GM23338 (cell line): ENCODE measurements at regions not wholly inside any gene's neighbourhood (a gene's known extent, or its start where the extent isn't known, plus 50 kb on each side); places are given as distances from the start of the nearest gene placed in this dataset.

Experiments used
- ATAC-seq: fragments of 200-7000 bp; cut with Tn5 transposase; 3 replicates; pipeline ENCODE4 v1.9.1; 2020
- DNase-seq: peaks from one replicate; pipeline ENCODE4 v3.0.0-alpha.2; 2015; ENCODE audit warnings: low spot score
- H2AFZ ChIP-seq: fragments of 200-600 bp; sonication (generic); 2 replicates; pipeline ENCODE4 v1.8.0; 2016; ENCODE audit warnings: antibody characterized with exemption, mild to moderate bottlenecking, moderate library complexity
- H3F3A ChIP-seq: fragments of 200-600 bp; sonication (generic); replicated peaks from 2 replicates; pipeline ENCODE4 v1.8.0; 2017; ENCODE audit warnings: antibody characterized with exemption, mixed run types, low read depth
- H3K27ac ChIP-seq: fragments of 200-600 bp; sonication (generic); 2 replicates; pipeline ENCODE4 v1.6.1; 2016; ENCODE audit warnings: low read depth
- H3K27me3 ChIP-seq: fragments of 200-600 bp; sonication (generic); 2 replicates; pipeline ENCODE4 v1.8.0; 2016; ENCODE audit warnings: mild to moderate bottlenecking, mixed run types, moderate library complexity; ENCODE audit not compliant: insufficient read depth
- H3K36me3 ChIP-seq: fragments of 200-600 bp; sonication (generic); 2 replicates; pipeline ENCODE4 v1.8.0; 2016; ENCODE audit warnings: mild to moderate bottlenecking; ENCODE audit not compliant: insufficient read depth
- H3K4me1 ChIP-seq: fragments of 200-600 bp; sonication (generic); 2 replicates; pipeline ENCODE4 v1.8.0; 2016; ENCODE audit warnings: mild to moderate bottlenecking, moderate library complexity; ENCODE audit not compliant: insufficient read depth
- H3K4me2 ChIP-seq: fragments of 200-600 bp; sonication (generic); 2 replicates; pipeline ENCODE4 v1.7.1; 2017; ENCODE audit warnings: mixed run types
- H3K4me3 ChIP-seq: fragments of 200-600 bp; sonication (generic); 2 replicates; pipeline ENCODE4 v1.6.1; 2016; ENCODE audit warnings: mixed run types
- H3K79me2 ChIP-seq: fragments of 200-600 bp; sonication (generic); replicated peaks from 2 replicates; pipeline ENCODE4 v1.8.0; 2017; ENCODE audit warnings: mild to moderate bottlenecking; ENCODE audit not compliant: insufficient read depth
- H3K9me2 ChIP-seq: fragments of 200-600 bp; sonication (generic); 2 replicates; pipeline ENCODE4 v1.8.0; 2017; ENCODE audit not compliant: insufficient read depth
- H4K20me1 ChIP-seq: fragments of 200-600 bp; sonication (generic); replicated peaks from 2 replicates; pipeline ENCODE4 v1.8.0; 2017; ENCODE audit warnings: mild to moderate bottlenecking; ENCODE audit not compliant: insufficient read depth
- H3K27ac Mint-ChIP-seq: 2 replicates; pipeline ENCODE4 v1.8.0; 2020; ENCODE audit warnings: inconsistent platforms, mild to moderate bottlenecking, moderate library complexity, mixed read lengths
- H3K27me3 Mint-ChIP-seq: 3 replicates; pipeline ENCODE4 v1.8.0; 2022; ENCODE audit warnings: low read depth, mild to moderate bottlenecking, moderate library complexity, mixed read lengths, inconsistent platforms; ENCODE audit not compliant: insufficient read depth, poor library complexity
- H3K36me3 Mint-ChIP-seq: 3 replicates; pipeline ENCODE4 v1.8.0; 2021; ENCODE audit warnings: low read depth, mild to moderate bottlenecking, inconsistent platforms, moderate library complexity, mixed read lengths
- H3K4me1 Mint-ChIP-seq: 3 replicates; pipeline ENCODE4 v1.8.0; 2020; ENCODE audit warnings: mild to moderate bottlenecking, inconsistent platforms, mixed read lengths
- H3K4me3 Mint-ChIP-seq: 3 replicates; pipeline ENCODE4 v1.8.0; 2021; ENCODE audit warnings: moderate library complexity, mild to moderate bottlenecking, inconsistent platforms, mixed read lengths
- H3K9me3 Mint-ChIP-seq: 3 replicates; pipeline ENCODE4 v1.8.0; 2020; ENCODE audit warnings: moderate library complexity, mild to moderate bottlenecking, inconsistent platforms, mixed read lengths
- ETS1 ChIP-seq: IDR thresholded peaks from 2 replicates; pipeline ENCODE4 v1.6.1; 2016; ENCODE audit warnings: antibody characterized with exemption
- EZH2phosphoT487 ChIP-seq: fragments of 200-600 bp; sonication (generic); IDR thresholded peaks from one replicate; pipeline ENCODE4 v1.8.1; 2018; ENCODE audit warnings: antibody characterized with exemption; ENCODE audit not compliant: unreplicated experiment
- REST ChIP-seq: IDR thresholded peaks from one replicate; pipeline ENCODE4 v1.6.1; 2018; ENCODE audit warnings: antibody characterized with exemption; ENCODE audit not compliant: unreplicated experiment
- STAT1 ChIP-seq: IDR thresholded peaks from one replicate; pipeline ENCODE4 v1.6.1; 2016; ENCODE audit warnings: antibody characterized with exemption; ENCODE audit not compliant: unreplicated experiment
- ZNF331 ChIP-seq: fragments of 250-450 bp; sonication (Bioruptor Pico); IDR thresholded peaks from 2 replicates; pipeline ENCODE4 v1.5.0; 2020; ENCODE audit warnings: low read depth, mild to moderate bottlenecking, moderate library complexity
- ZNF462 ChIP-seq: fragments of 250-450 bp; sonication (Bioruptor Pico); IDR thresholded peaks from 2 replicates; pipeline ENCODE4 v1.5.0; 2020; ENCODE audit warnings: mild to moderate bottlenecking, moderate library complexity

- H3K27me3 Mint-ChIP-seq, result peaks cover 19% of the 10 kb centered on the region
- no peak overlapping the region for H3K4me2 ChIP-seq
- no peak for TF ChIP-seq STAT1
- no peak for TF ChIP-seq EZH2phosphoT487
- no peak for TF ChIP-seq ETS1
- TF ChIP-seq REST, result no peak
- no peak for TF ChIP-seq ZNF462 (CRISPR knock-in tag)
- TF ChIP-seq ZNF331 (CRISPR knock-in tag), result no peak
- H3K79me2 ChIP-seq, result no peaks in the 10 kb centered on the region
- no peak overlapping the region for H3K4me3 Mint-ChIP-seq
- no peaks in the 10 kb centered on the region for H3K27me3 ChIP-seq
- no peaks in the 10 kb centered on the region for H3K9me2 ChIP-seq
- H3K4me1 Mint-ChIP-seq, result peaks cover 47% of the 10 kb centered on the region
- H3K27ac Mint-ChIP-seq, result no peak overlapping the region
- no peak overlapping the region for H3K27ac ChIP-seq
- peaks cover 26% of the 10 kb centered on the region for H3K4me1 ChIP-seq
- H2AFZ ChIP-seq, result peak overlapping the region; percentile 85; the same call in 1 of the 2 replicates
- ATAC-seq, result no peak
- H3F3A ChIP-seq, result peaks cover 5% of the 10 kb centered on the region; the same call in 1 of the 2 replicates
- no peaks in the 10 kb centered on the region; the same call in 2 of the 3 replicates for H3K36me3 Mint-ChIP-seq
- no peak overlapping the region for H3K4me3 ChIP-seq
- no peaks in the 10 kb centered on the region for H3K9me3 Mint-ChIP-seq
- no peaks in the 10 kb centered on the region for H4K20me1 ChIP-seq
- DNase-seq, result no peak
- H3K36me3 ChIP-seq, result no peaks in the 10 kb centered on the region
Observed at GRCh38 chr7:131628634-131629033, 72.2 kb upstream of the PODXL start.
